ENCODE measurements at regions not wholly inside any gene's neighbourhood (a gene's known extent, or its start where the extent isn't known, plus 50 kb on each side); places are given as distances from the start of the nearest gene placed in this dataset.

DNA sequence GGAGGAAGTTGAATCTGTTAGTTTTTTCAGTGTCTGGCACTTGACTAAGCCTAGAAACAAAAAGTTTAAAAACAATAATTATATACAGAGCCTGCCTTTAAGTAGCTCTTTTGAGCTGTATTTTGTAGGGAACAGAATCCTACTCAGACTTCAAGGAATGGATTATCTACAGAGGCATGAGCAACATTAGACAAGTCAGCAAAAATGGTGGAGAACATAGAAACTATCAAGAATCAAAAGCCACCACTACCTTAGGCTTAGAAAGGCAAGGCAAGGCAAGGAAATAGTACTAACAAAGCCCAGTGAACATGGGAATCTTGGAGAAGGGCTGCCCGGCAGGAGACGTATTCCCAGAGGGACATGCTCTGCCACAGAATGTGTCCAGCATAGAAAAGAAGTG is 353.6 kb upstream of the FAT3 start:
- TF ChIP-seq, protein P1, sequence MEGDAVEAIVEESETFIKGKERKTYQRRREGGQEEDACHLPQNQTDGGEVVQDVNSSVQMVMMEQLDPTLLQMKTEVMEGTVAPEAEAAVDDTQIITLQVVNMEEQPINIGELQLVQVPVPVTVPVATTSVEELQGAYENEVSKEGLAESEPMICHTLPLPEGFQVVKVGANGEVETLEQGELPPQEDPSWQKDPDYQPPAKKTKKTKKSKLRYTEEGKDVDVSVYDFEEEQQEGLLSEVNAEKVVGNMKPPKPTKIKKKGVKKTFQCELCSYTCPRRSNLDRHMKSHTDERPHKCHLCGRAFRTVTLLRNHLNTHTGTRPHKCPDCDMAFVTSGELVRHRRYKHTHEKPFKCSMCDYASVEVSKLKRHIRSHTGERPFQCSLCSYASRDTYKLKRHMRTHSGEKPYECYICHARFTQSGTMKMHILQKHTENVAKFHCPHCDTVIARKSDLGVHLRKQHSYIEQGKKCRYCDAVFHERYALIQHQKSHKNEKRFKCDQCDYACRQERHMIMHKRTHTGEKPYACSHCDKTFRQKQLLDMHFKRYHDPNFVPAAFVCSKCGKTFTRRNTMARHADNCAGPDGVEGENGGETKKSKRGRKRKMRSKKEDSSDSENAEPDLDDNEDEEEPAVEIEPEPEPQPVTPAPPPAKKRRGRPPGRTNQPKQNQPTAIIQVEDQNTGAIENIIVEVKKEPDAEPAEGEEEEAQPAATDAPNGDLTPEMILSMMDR (conservative IDR thresholded peaks at IDR 0.05; ENCODE audit: low read depth, low read length): no peak
- TF ChIP-seq EZH2 (IDR thresholded peaks at IDR 0.05; ENCODE audit: low read length, unreplicated experiment) (no peak), EZH2phosphoT487 (IDR thresholded peaks at IDR 0.05; ENCODE audit: borderline replicate concordance, low read length) (no peak)
